Neural progenitor cell (in vitro differentiated cells): ENCODE measurements at regions not wholly inside any gene's neighbourhood (a gene's known extent, or its start where the extent isn't known, plus 50 kb on each side); places are given as distances from the start of the nearest gene placed in this dataset.

Source experiments
- DNase-seq: peaks from one replicate; pipeline ENCODE4 v3.0.0-alpha.2; 2016; ENCODE audit warnings: low spot score
- H2AFZ ChIP-seq: fragments of 200-600 bp; sonication (generic); replicated peaks from 2 replicates; pipeline ENCODE4 v1.6.1; 2016; ENCODE audit warnings: antibody characterized with exemption
- H3F3A ChIP-seq: fragments of 200-600 bp; sonication (generic); 2 replicates; pipeline ENCODE4 v1.6.1; 2016; ENCODE audit warnings: antibody characterized with exemption, low read depth
- H3K27ac ChIP-seq: fragments of 200-600 bp; sonication (generic); 2 replicates; pipeline ENCODE4 v1.5.1; 2016; ENCODE audit warnings: mild to moderate bottlenecking
- H3K27me3 ChIP-seq: fragments of 200-600 bp; sonication (generic); 2 replicates; pipeline ENCODE4 v1.6.1; 2016; ENCODE audit warnings: mild to moderate bottlenecking, moderate library complexity
- H3K36me3 ChIP-seq: fragments of 200-600 bp; sonication (generic); 2 replicates; pipeline ENCODE4 v1.5.1; 2016
- H3K4me1 ChIP-seq: fragments of 200-600 bp; sonication (generic); 2 replicates; pipeline ENCODE4 v1.6.1; 2016; ENCODE audit warnings: mixed run types
- H3K4me2 ChIP-seq: fragments of 200-600 bp; sonication (generic); 2 replicates; pipeline ENCODE4 v1.6.1; 2016
- H3K4me3 ChIP-seq: fragments of 200-600 bp; sonication (generic); 2 replicates; pipeline ENCODE4 v1.5.1; 2016
- H3K79me2 ChIP-seq: fragments of 200-600 bp; sonication (generic); 2 replicates; pipeline ENCODE4 v1.6.1; 2016; ENCODE audit warnings: low read depth
- H3K9ac ChIP-seq: fragments of 200-600 bp; sonication (generic); 2 replicates; pipeline ENCODE4 v1.6.1; 2016
- H3K9me3 ChIP-seq: fragments of 200-600 bp; sonication (generic); 2 replicates; pipeline ENCODE4 v1.5.1; 2016; ENCODE audit warnings: low read depth
- H4K20me1 ChIP-seq: fragments of 200-600 bp; sonication (generic); 2 replicates; pipeline ENCODE4 v1.6.1; 2016; ENCODE audit warnings: low read depth
- H3K27ac Mint-ChIP-seq: 3 replicates; pipeline ENCODE4 v1.8.0; 2021; ENCODE audit warnings: mixed read lengths
- H3K27me3 Mint-ChIP-seq: 2 replicates; pipeline ENCODE4 v1.8.0; 2022; ENCODE audit warnings: low read depth, mild to moderate bottlenecking, inconsistent platforms, moderate library complexity, mixed read lengths; ENCODE audit not compliant: insufficient read depth
- H3K36me3 Mint-ChIP-seq: 3 replicates; pipeline ENCODE4 v1.8.0; 2021; ENCODE audit warnings: mixed read lengths
- H3K4me1 Mint-ChIP-seq: 3 replicates; pipeline ENCODE4 v1.8.0; 2021; ENCODE audit warnings: mixed read lengths
- H3K4me3 Mint-ChIP-seq: 3 replicates; pipeline ENCODE4 v1.8.0; 2021; ENCODE audit warnings: mild to moderate bottlenecking, moderate library complexity, mixed read lengths
- H3K9me3 Mint-ChIP-seq: 3 replicates; pipeline ENCODE4 v1.8.0; 2020; ENCODE audit warnings: mixed read lengths
- EZH2 ChIP-seq: fragments of 200-600 bp; sonication (generic); IDR thresholded peaks from 2 replicates; pipeline ENCODE4 v1.6.1; 2017; ENCODE audit warnings: antibody characterized with exemption, mild to moderate bottlenecking, moderate library complexity
- EZH2phosphoT487 ChIP-seq: fragments of 200-600 bp; sonication (generic); IDR thresholded peaks from 2 replicates; pipeline ENCODE4 v1.6.1; 2017; ENCODE audit warnings: antibody characterized with exemption
- TF ChIP-seq, protein P1 (sequence below): fragments of 200-600 bp; sonication (generic); IDR thresholded peaks from 2 replicates; pipeline ENCODE4 v1.5.1; 2017; ENCODE audit warnings: antibody characterized with exemption, mild to moderate bottlenecking

DNA sequence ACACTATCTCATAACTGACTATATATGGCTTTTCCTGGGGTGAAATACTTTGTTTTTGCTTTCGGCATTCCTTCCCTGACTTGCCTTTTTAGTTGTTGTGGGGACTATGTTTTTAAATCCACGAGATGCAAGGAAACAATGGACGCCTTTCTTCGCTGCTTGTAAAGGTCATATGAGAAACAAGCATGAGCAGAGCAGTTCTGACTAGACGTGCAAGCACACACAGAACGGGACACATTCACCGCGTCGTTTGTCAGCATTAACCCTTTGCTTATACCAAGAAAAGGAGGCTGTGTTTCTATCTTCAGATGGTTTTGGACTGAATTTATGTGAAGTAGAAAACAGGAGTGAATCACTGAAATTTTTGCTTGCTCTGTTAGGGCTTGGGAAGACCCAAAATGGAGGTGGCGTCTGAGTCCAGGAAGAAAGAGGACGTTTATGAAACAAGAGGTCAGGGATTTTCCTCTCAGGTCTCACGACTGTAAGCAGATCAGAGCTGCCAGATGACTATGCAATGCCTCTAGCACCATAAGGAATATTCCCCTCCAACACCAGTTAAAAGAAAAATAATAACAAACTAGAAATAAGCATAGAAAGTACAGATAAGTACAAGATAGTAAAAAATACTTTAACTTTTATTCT is 358.9 kb downstream of the DLEU7 start:
- Histone ChIP-seq H4K20me1 (no peaks in the 10 kb centered on the region), H3K79me2 (no peaks in the 10 kb centered on the region), H3K27ac (no peak overlapping the region), H3K4me1 (no peaks in the 10 kb centered on the region), H3K4me2 (no peak overlapping the region), H3K36me3 (no peaks in the 10 kb centered on the region), H3F3A (no peaks in the 10 kb centered on the region), H3K27me3 (no peaks in the 10 kb centered on the region), H3K9ac (no peak overlapping the region), H3K4me3 (no peak overlapping the region), H2AFZ (no peak overlapping the region), H3K9me3 (no peaks in the 10 kb centered on the region)
- Mint-ChIP-seq H3K27ac (no peak overlapping the region), H3K9me3 (no peaks in the 10 kb centered on the region), H3K27me3 (no peaks in the 10 kb centered on the region), H3K4me1 (peaks cover 4% of the 10 kb centered on the region), H3K4me3 (no peak overlapping the region), H3K36me3 (no peaks in the 10 kb centered on the region)
- DNase-seq: no peak
- TF ChIP-seq, protein P1, sequence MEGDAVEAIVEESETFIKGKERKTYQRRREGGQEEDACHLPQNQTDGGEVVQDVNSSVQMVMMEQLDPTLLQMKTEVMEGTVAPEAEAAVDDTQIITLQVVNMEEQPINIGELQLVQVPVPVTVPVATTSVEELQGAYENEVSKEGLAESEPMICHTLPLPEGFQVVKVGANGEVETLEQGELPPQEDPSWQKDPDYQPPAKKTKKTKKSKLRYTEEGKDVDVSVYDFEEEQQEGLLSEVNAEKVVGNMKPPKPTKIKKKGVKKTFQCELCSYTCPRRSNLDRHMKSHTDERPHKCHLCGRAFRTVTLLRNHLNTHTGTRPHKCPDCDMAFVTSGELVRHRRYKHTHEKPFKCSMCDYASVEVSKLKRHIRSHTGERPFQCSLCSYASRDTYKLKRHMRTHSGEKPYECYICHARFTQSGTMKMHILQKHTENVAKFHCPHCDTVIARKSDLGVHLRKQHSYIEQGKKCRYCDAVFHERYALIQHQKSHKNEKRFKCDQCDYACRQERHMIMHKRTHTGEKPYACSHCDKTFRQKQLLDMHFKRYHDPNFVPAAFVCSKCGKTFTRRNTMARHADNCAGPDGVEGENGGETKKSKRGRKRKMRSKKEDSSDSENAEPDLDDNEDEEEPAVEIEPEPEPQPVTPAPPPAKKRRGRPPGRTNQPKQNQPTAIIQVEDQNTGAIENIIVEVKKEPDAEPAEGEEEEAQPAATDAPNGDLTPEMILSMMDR: no peak
- TF ChIP-seq EZH2phosphoT487 (no peak), EZH2 (no peak)

DNA sequence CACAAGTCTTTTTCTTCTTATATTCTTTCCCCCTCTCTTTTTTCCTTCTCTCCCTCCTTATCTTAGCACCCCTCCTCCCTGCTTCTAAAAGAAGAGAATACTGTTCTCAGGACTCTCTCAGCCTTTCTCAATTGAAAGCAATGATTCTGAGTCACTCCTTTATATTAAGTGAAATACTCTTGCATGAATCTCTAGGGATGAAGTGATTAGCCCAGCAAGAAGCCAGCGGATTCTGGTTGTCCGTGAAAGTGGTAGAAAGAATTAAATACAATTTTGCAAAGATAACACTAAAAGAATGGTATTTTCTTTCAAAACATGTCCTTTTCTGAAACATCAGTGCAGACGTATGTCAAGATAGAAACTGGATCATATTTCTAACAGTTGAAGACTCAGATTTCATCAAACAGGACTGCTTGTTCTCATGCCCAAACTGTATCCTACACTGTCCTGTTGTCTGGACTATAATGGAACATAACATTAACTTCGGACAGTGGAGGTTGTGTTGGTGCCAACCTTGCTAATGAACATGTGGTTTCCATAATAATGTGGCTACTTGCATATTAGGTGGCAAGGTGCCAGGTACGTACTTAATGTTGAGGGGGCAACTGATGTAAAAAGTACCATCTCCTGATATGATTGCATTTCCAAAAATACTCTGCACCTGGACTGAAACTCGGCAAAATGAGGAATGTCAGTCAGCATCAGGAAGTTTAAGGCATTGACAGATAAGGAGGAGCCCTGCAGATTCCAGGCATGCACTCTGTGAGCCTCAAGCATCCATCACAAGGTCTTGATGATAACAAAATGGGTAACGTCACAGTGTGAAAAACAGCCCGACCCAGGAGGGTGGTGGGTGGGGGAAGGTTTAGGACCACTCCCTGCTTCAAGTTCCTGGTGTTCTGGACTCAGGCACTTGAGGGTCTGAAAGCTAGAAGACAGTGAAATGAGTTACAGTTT is 357.2 kb downstream of the DLEU7 start:
- Histone ChIP-seq H3K27ac (no peak overlapping the region), H3F3A (no peaks in the 10 kb centered on the region), H3K9ac (no peak overlapping the region), H2AFZ (no peak overlapping the region), H3K4me3 (no peak overlapping the region), H3K36me3 (no peaks in the 10 kb centered on the region), H3K79me2 (no peaks in the 10 kb centered on the region), H3K27me3 (no peaks in the 10 kb centered on the region), H3K4me2 (no peak overlapping the region), H3K4me1 (no peaks in the 10 kb centered on the region), H4K20me1 (no peaks in the 10 kb centered on the region), H3K9me3 (no peaks in the 10 kb centered on the region)
- no peak overlapping the region for H3K4me3 Mint-ChIP-seq
- no peak for TF ChIP-seq EZH2
- TF ChIP-seq, protein P1: no peak
- no peak for TF ChIP-seq EZH2phosphoT487
- H3K4me1 Mint-ChIP-seq: peaks cover 4% of the 10 kb centered on the region
- no peak overlapping the region for H3K27ac Mint-ChIP-seq
- no peaks in the 10 kb centered on the region for H3K36me3 Mint-ChIP-seq
- no peaks in the 10 kb centered on the region for H3K27me3 Mint-ChIP-seq
- H3K9me3 Mint-ChIP-seq: no peaks in the 10 kb centered on the region
- DNase-seq: no peak

DNA sequence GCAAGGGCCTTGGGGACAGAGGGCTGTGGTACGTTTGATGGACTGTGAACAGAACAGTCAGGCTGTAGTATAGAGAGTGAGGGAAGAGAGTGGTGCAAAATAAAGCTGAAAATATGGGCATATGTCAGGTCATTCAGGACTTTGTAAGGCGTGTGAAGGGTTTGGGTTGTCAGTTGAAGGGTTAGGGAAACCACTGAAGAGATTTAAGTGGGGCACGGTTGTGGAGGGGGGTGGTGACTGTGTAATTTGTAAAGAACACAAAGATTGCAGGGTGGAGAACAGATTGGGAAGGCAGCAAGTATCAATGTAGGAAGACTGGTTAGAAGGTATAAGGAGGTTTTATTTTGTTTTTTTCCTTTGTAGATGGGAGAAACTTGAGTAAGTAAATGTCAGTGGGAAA is 349.8 kb downstream of the DLEU7 start:
- Histone ChIP-seq H3F3A (no peaks in the 10 kb centered on the region), H3K9me3 (no peaks in the 10 kb centered on the region), H2AFZ (no peak overlapping the region), H3K36me3 (no peaks in the 10 kb centered on the region), H3K27me3 (no peaks in the 10 kb centered on the region), H3K4me2 (no peak overlapping the region), H4K20me1 (no peaks in the 10 kb centered on the region), H3K4me1 (no peaks in the 10 kb centered on the region), H3K4me3 (no peak overlapping the region), H3K9ac (no peak overlapping the region), H3K27ac (no peak overlapping the region), H3K79me2 (no peaks in the 10 kb centered on the region)
- Mint-ChIP-seq H3K27me3 (no peaks in the 10 kb centered on the region), H3K4me1 (no peaks in the 10 kb centered on the region), H3K4me3 (no peak overlapping the region), H3K27ac (no peak overlapping the region), H3K36me3 (no peaks in the 10 kb centered on the region), H3K9me3 (no peaks in the 10 kb centered on the region)
- no peak for DNase-seq
- TF ChIP-seq EZH2 (no peak), EZH2phosphoT487 (no peak)
- TF ChIP-seq, protein P1: no peak
